Esophagus muscularis mucosa (tissue), 4 donors: ENCODE measurements at regions not wholly inside any gene's neighbourhood (a gene's known extent, or its start where the extent isn't known, plus 50 kb on each side); places are given as distances from the start of the nearest gene placed in this dataset.

Experiments
- CTCF ChIP-seq, 3 experiments: fragments of 200-600 bp in 2 of 3; fragments of 450-650 bp in 1 of 3; sonication (generic) in 2 of 3; IDR thresholded peaks; one replicate each; pipeline ENCODE4 v1.5.1; 2017 to 2019; ENCODE audit warnings: antibody characterized with exemption in 3 of 3, mild to moderate bottlenecking in 2 of 3, moderate library complexity in 1 of 3
- EP300 ChIP-seq: sonication (generic); formaldehyde crosslinking; IDR thresholded peaks from one replicate; pipeline ENCODE4 v1.6.1; 2017; ENCODE audit warnings: antibody characterized with exemption
- POLR2A ChIP-seq: fragments of 450-650 bp; IDR thresholded peaks from one replicate; pipeline ENCODE4 v1.6.1; 2017; ENCODE audit warnings: antibody characterized with exemption, moderate library complexity, mild to moderate bottlenecking, low read depth
- POLR2AphosphoS5 ChIP-seq, 2 donors: sonication (generic); formaldehyde crosslinking; IDR thresholded peaks; one replicate each; pipeline ENCODE4 v1.6.1; 2017; ENCODE audit warnings: antibody characterized with exemption in 2 of 2

GRCh38 chr2:147082850-147083522 is 761.8 kb upstream of the ACVR2A start:
- TF ChIP-seq CTCF (IDR thresholded peaks at IDR 0.05) (peak; percentile 68 to 90 (median 75)), EP300 (no peak), POLR2A (no peak), POLR2AphosphoS5 (IDR thresholded peaks at IDR 0.05) (no peak)
